ENCODE measurements at regions not wholly inside any gene's neighbourhood (a gene's known extent, or its start where the extent isn't known, plus 50 kb on each side); places are given as distances from the start of the nearest gene placed in this dataset.

- H3K27me3 ChIP-seq (ENCODE audit: insufficient read depth, low read depth, low read length) = no peaks in the 10 kb centered on the region
- no peaks in the 10 kb centered on the region for H3F3A ChIP-seq (ENCODE audit: insufficient read depth, low read length, poor library complexity, severe bottlenecking)
- H3K79me2 ChIP-seq (replicated peaks; ENCODE audit: insufficient read depth, low read length) = no peaks in the 10 kb centered on the region
- H3K4me3 ChIP-seq (ENCODE audit: low read length) = no peak overlapping the region
- no peaks in the 10 kb centered on the region for H3K9me2 ChIP-seq (ENCODE audit: insufficient read depth, low read length)
- no peak overlapping the region for H3K9ac ChIP-seq (ENCODE audit: low read length)
- H3K27ac ChIP-seq (ENCODE audit: low read length) = no peak overlapping the region
- H3K9me3 ChIP-seq (ENCODE audit: low read length) = no peaks in the 10 kb centered on the region
- H3K36me3 ChIP-seq (ENCODE audit: insufficient read depth, low read length) = no peaks in the 10 kb centered on the region
- H3K4me2 ChIP-seq (ENCODE audit: low read length) = no peak overlapping the region
- H2AFZ ChIP-seq (ENCODE audit: low read depth, low read length) = no peak overlapping the region
- no peaks in the 10 kb centered on the region for H4K20me1 ChIP-seq (ENCODE audit: insufficient read depth)
- TF ChIP-seq POLR2AphosphoS5 (IDR thresholded peaks at IDR 0.05) (no peak), CTCF (IDR thresholded peaks at IDR 0.05; ENCODE audit: poor library complexity, severe bottlenecking) (no peak), EP300 (conservative IDR thresholded peaks at IDR 0.05; ENCODE audit: poor library complexity, severe bottlenecking) (no peak), EZH2 (IDR thresholded peaks at IDR 0.05; ENCODE audit: borderline replicate concordance, insufficient read depth, low read length, poor library complexity, severe bottlenecking) (no peak), SMC3 (conservative IDR thresholded peaks at IDR 0.05; ENCODE audit: poor library complexity) (no peak), TAF1 (IDR thresholded peaks at IDR 0.05; ENCODE audit: low read depth) (no peak), MXI1 (conservative IDR thresholded peaks at IDR 0.05; ENCODE audit: poor library complexity, severe bottlenecking) (no peak), RAD21 (conservative IDR thresholded peaks at IDR 0.05) (no peak), REST (IDR thresholded peaks at IDR 0.05; ENCODE audit: borderline replicate concordance) (no peak)
Measured at GRCh38 chr1:238980053-238980452, 406.3 kb upstream of the CHRM3 start.

GRCh38 chr1:238964631-238965030 is 421.7 kb upstream of the CHRM3 start:
- H3K9me3 ChIP-seq (ENCODE audit: low read length) = no peaks in the 10 kb centered on the region
- TF ChIP-seq EZH2 (IDR thresholded peaks at IDR 0.05; ENCODE audit: borderline replicate concordance, insufficient read depth, low read length, poor library complexity, severe bottlenecking) = no peak
- no peak for TF ChIP-seq REST (IDR thresholded peaks at IDR 0.05; ENCODE audit: borderline replicate concordance)
- no peak for TF ChIP-seq POLR2AphosphoS5 (IDR thresholded peaks at IDR 0.05)
- TF ChIP-seq EP300 (conservative IDR thresholded peaks at IDR 0.05; ENCODE audit: poor library complexity, severe bottlenecking) = no peak
- no peak for TF ChIP-seq CTCF (IDR thresholded peaks at IDR 0.05; ENCODE audit: poor library complexity, severe bottlenecking)
- H4K20me1 ChIP-seq (ENCODE audit: insufficient read depth) = no peaks in the 10 kb centered on the region
- no peak overlapping the region for H3K27ac ChIP-seq (ENCODE audit: low read length)
- H3K9me2 ChIP-seq (ENCODE audit: insufficient read depth, low read length) = no peaks in the 10 kb centered on the region
- no peaks in the 10 kb centered on the region for H3K27me3 ChIP-seq (ENCODE audit: insufficient read depth, low read depth, low read length)
- no peak overlapping the region for H3K4me2 ChIP-seq (ENCODE audit: low read length)
- H2AFZ ChIP-seq (ENCODE audit: low read depth, low read length) = no peak overlapping the region
- no peak overlapping the region for H3K9ac ChIP-seq (ENCODE audit: low read length)
- no peaks in the 10 kb centered on the region for H3K79me2 ChIP-seq (replicated peaks; ENCODE audit: insufficient read depth, low read length)
- no peaks in the 10 kb centered on the region for H3F3A ChIP-seq (ENCODE audit: insufficient read depth, low read length, poor library complexity, severe bottlenecking)
- H3K36me3 ChIP-seq (ENCODE audit: insufficient read depth, low read length) = no peaks in the 10 kb centered on the region
- H3K4me3 ChIP-seq (ENCODE audit: low read length) = no peak overlapping the region

Data from neural cell (in vitro differentiated cells).